ENCODE measurements at regions not wholly inside any gene's neighbourhood (a gene's known extent, or its start where the extent isn't known, plus 50 kb on each side); places are given as distances from the start of the nearest gene placed in this dataset.

DNA sequence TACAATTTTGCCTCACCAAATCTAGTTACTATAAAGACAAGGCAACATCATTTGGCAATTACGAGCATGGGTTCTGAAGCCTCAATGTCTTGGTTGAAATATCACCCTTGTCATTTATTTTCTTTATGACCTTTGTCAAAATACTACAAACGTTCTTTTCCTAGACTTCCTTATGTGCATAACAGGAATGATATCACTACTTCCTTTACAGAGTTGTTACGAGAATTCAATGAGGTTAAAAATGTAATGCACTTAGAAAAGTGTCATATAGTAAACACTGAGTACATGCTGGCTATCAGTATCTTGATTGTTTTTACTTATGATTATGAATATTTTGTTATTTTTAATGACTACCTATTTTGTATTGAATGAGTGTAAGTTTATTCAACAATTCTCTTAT is 640.9 kb upstream of the CCNG1 start:
- ChIA-PET CTCF (no interaction called here), POLR2A (no interaction called here)
- H3K79me2 ChIP-seq (ENCODE audit: control insufficient read depth, insufficient read depth, low read length), result no peaks in the 10 kb centered on the region
- ATAC-seq (ENCODE audit: low read depth) (no peak), DNase-seq (no peak)
- no CpG with 5 or more reads among the region's 3 CpGs for WGBS (ENCODE audit: insufficient coverage)
- Mint-ChIP-seq H3K27ac (no peak overlapping the region), H3K4me1 (no peaks in the 10 kb centered on the region), H3K9me3 (ENCODE audit: insufficient read depth) (peaks cover 3% of the 10 kb centered on the region), H3K4me3 (no peak overlapping the region), H3K27me3 (no peaks in the 10 kb centered on the region)
- H3K9me3 ChIP-seq (ENCODE audit: control extremely low read depth in 1 of 3, control insufficient read depth in 2 of 3, insufficient read depth in 1 of 3, low read length in 2 of 3), result no peaks in the 10 kb centered on the region
- H3K36me3 ChIP-seq (replicated peaks in 1 of 2; ENCODE audit: control extremely low read depth in 1 of 2, control insufficient read depth in 1 of 2, extremely low read depth in 1 of 2, insufficient read depth in 2 of 2, low read length in 1 of 2), result no peaks in the 10 kb centered on the region
- H3K4me1 ChIP-seq (ENCODE audit: control insufficient read depth in 2 of 2, insufficient read depth in 2 of 2, low read length in 2 of 2), result no peaks in the 10 kb centered on the region
- no peak overlapping the region for H3K9ac ChIP-seq (ENCODE audit: low read length)
- no peak overlapping the region for H3K27ac ChIP-seq (ENCODE audit: low read length in 2 of 2)
- no peak for TF ChIP-seq EZH2 (IDR thresholded peaks at IDR 0.05; ENCODE audit: borderline replicate concordance, insufficient read depth, low read depth, low read length, poor library complexity, severe bottlenecking)
- TF ChIP-seq, protein P1, sequence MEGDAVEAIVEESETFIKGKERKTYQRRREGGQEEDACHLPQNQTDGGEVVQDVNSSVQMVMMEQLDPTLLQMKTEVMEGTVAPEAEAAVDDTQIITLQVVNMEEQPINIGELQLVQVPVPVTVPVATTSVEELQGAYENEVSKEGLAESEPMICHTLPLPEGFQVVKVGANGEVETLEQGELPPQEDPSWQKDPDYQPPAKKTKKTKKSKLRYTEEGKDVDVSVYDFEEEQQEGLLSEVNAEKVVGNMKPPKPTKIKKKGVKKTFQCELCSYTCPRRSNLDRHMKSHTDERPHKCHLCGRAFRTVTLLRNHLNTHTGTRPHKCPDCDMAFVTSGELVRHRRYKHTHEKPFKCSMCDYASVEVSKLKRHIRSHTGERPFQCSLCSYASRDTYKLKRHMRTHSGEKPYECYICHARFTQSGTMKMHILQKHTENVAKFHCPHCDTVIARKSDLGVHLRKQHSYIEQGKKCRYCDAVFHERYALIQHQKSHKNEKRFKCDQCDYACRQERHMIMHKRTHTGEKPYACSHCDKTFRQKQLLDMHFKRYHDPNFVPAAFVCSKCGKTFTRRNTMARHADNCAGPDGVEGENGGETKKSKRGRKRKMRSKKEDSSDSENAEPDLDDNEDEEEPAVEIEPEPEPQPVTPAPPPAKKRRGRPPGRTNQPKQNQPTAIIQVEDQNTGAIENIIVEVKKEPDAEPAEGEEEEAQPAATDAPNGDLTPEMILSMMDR (IDR thresholded peaks at IDR 0.05), result no peak
- intact Hi-C loops (cut with micrococcal nuclease), result no loop called here
- H4K20me1 ChIP-seq (ENCODE audit: control insufficient read depth, insufficient read depth, low read length, poor library complexity, severe bottlenecking), result no peaks in the 10 kb centered on the region
- no peaks in the 10 kb centered on the region for H3K27me3 ChIP-seq (replicated peaks in 1 of 4; ENCODE audit: control extremely low read depth in 1 of 4, control insufficient read depth in 3 of 4, insufficient read depth in 4 of 4, low read length in 3 of 4)
- H3K4me3 ChIP-seq (ENCODE audit: control extremely low read depth in 1 of 5, extremely low read depth in 1 of 5, insufficient read depth in 1 of 5, low read depth in 2 of 5, low read length in 4 of 5), result no peak overlapping the region
- H3K4me2 ChIP-seq (replicated peaks; ENCODE audit: low read depth, low read length, poor library complexity, severe bottlenecking), result no peak overlapping the region
- no peak overlapping the region for H2AFZ ChIP-seq (ENCODE audit: insufficient read depth, low read depth, low read length, poor library complexity, severe bottlenecking)

DNA sequence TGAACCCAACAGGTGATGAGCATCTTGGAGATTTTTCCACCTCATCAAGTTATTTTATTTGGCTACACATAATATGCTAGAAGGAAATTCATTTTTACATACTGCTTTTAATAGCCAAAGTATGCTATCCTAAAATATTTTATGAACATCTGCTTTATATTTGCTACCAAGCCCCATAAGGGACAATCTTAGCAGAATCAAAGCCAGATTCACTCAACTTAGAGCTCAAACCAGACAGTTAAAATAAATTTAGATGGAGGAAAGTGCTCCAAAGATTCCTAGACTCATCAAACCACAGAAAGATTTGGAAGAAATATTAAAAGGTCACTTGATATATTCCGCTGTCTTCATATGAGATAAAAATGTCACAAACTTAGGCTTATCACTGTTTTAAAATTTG is 637.1 kb upstream of the CCNG1 start:
- no peak overlapping the region for H3K9ac ChIP-seq (ENCODE audit: low read length)
- H3K79me2 ChIP-seq (ENCODE audit: control insufficient read depth, insufficient read depth, low read length), result no peaks in the 10 kb centered on the region
- H3K36me3 ChIP-seq (replicated peaks in 1 of 2; ENCODE audit: control extremely low read depth in 1 of 2, control insufficient read depth in 1 of 2, extremely low read depth in 1 of 2, insufficient read depth in 2 of 2, low read length in 1 of 2), result no peaks in the 10 kb centered on the region
- H3K27me3 ChIP-seq (replicated peaks in 1 of 4; ENCODE audit: control extremely low read depth in 1 of 4, control insufficient read depth in 3 of 4, insufficient read depth in 4 of 4, low read length in 3 of 4), result no peaks in the 10 kb centered on the region
- no peak for ATAC-seq (ENCODE audit: low read depth)
- no peaks in the 10 kb centered on the region for H3K4me1 Mint-ChIP-seq
- H3K4me3 Mint-ChIP-seq, result no peak overlapping the region
- H3K27ac ChIP-seq (ENCODE audit: low read length in 2 of 2), result no peak overlapping the region
- intact Hi-C loops (cut with micrococcal nuclease), result no loop called here
- no peak for TF ChIP-seq EZH2 (IDR thresholded peaks at IDR 0.05; ENCODE audit: borderline replicate concordance, insufficient read depth, low read depth, low read length, poor library complexity, severe bottlenecking)
- TF ChIP-seq, protein P1 (IDR thresholded peaks at IDR 0.05), result no peak
- no peak overlapping the region for H3K4me2 ChIP-seq (replicated peaks; ENCODE audit: low read depth, low read length, poor library complexity, severe bottlenecking)
- H3K9me3 Mint-ChIP-seq (ENCODE audit: insufficient read depth), result peaks cover 3% of the 10 kb centered on the region
- no peak overlapping the region for H2AFZ ChIP-seq (ENCODE audit: insufficient read depth, low read depth, low read length, poor library complexity, severe bottlenecking)
- no peak overlapping the region for H3K4me3 ChIP-seq (ENCODE audit: control extremely low read depth in 1 of 5, extremely low read depth in 1 of 5, insufficient read depth in 1 of 5, low read depth in 2 of 5, low read length in 4 of 5)
- H3K27ac Mint-ChIP-seq, result no peak overlapping the region
- CTCF ChIA-PET, result no interaction called here
- no peaks in the 10 kb centered on the region for H3K4me1 ChIP-seq (ENCODE audit: control insufficient read depth in 2 of 2, insufficient read depth in 2 of 2, low read length in 2 of 2)
- no peaks in the 10 kb centered on the region for H3K9me3 ChIP-seq (ENCODE audit: control extremely low read depth in 1 of 3, control insufficient read depth in 2 of 3, insufficient read depth in 1 of 3, low read length in 2 of 3)
- POLR2A ChIA-PET, result no interaction called here
- no CpG with 5 or more reads among the region's 1 CpG for WGBS (ENCODE audit: insufficient coverage)
- H4K20me1 ChIP-seq (ENCODE audit: control insufficient read depth, insufficient read depth, low read length, poor library complexity, severe bottlenecking), result no peaks in the 10 kb centered on the region
- no peaks in the 10 kb centered on the region for H3K27me3 Mint-ChIP-seq
- DNase-seq, result no peak

All from B cell (primary cell).